Fibroblast of pulmonary artery (primary cell): ENCODE measurements at regions not wholly inside any gene's neighbourhood (a gene's known extent, or its start where the extent isn't known, plus 50 kb on each side); places are given as distances from the start of the nearest gene placed in this dataset.

Experiments used
- DNase-seq: peaks from one replicate; pipeline ENCODE4 v3.0.0-alpha.2; 2010; ENCODE audit warnings: low read depth
- H3K4me3 ChIP-seq: replicated peaks from 2 replicates; pipeline ENCODE4 v1.5.1; 2011; ENCODE audit warnings: low read depth, mild to moderate bottlenecking, control low read depth, low read length, moderate library complexity
- TF ChIP-seq, protein P1 (sequence below): IDR thresholded peaks from 2 replicates; pipeline ENCODE4 v1.5.1; 2011; ENCODE audit warnings: mild to moderate bottlenecking, control low read depth, low read length, inconsistent platforms; ENCODE audit errors: missing control alignments

DNA sequence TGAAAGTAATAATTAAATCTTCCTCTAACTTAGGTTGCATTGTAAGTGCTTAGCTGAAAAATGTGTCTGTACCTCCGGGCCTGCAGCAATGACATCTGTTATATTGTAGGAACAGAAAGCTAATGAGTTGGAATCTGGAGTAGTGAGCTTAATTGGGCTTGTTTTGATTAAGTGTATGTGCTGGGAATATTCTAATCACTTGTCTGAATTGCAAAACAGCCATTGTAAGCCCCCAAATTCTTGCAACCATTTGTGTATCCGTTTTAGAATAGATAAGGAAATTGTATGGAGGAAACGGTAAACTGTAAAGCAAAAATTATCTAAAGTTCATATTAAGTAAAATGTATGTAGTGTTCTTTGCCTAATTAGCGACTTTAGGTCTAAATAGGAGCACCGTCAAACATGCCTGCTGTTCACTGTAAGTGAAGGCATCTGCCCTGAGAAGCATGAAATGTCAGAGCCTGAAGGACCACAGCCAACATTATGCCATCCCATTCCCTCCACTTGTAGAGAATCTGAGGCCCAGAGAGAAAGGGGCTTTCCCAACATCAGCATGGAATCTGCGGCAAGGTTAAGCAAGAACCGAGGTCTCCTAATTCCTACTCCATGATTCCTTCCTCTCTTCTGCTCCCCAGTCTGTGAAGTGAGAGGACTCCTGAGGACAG is 466.4 kb downstream of the TDRD15 start:
- DNase-seq: no peak
- H3K4me3 ChIP-seq: no peak overlapping the region
- TF ChIP-seq, protein P1, sequence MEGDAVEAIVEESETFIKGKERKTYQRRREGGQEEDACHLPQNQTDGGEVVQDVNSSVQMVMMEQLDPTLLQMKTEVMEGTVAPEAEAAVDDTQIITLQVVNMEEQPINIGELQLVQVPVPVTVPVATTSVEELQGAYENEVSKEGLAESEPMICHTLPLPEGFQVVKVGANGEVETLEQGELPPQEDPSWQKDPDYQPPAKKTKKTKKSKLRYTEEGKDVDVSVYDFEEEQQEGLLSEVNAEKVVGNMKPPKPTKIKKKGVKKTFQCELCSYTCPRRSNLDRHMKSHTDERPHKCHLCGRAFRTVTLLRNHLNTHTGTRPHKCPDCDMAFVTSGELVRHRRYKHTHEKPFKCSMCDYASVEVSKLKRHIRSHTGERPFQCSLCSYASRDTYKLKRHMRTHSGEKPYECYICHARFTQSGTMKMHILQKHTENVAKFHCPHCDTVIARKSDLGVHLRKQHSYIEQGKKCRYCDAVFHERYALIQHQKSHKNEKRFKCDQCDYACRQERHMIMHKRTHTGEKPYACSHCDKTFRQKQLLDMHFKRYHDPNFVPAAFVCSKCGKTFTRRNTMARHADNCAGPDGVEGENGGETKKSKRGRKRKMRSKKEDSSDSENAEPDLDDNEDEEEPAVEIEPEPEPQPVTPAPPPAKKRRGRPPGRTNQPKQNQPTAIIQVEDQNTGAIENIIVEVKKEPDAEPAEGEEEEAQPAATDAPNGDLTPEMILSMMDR: no peak

DNA sequence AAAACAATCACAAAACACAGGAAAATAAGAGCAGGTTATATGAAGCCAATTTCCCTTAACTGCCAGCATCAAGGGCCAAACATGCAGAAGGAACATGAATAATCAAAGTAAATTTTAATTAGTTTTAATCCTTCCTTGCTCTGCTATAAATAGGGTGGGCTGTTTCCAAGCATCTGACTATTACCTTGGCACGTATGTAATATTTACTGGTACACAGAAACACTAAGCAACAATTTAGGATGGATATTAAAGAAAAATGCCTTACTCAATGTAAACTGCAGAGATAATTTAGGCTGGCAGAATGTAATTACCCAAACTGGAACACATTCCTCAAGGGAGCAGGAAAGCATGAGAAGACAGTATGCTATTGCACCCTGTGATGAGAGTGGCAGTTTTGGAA is 468.2 kb downstream of the TDRD15 start:
- TF ChIP-seq, protein P1: no peak
- no peak for DNase-seq

DNA sequence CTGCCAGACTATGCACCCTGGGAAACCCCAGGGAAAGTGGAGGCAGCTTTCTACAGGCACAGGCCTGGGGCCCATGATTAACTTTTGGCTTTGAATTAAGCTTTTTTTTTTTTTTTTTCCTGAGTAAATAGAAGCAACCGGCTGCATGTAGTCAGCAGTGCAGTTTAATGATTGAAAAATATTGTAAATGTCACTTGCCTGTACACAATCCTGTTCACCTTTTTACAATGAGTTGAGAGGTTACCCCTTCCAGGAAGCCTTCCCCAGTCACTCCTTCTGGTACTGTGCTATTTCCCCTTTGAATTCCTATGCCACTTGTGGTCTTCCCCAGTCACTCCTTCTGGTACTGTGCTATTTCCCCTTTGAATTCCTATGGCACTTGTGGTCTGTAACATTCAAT is 475.6 kb downstream of the TDRD15 start:
- DNase-seq: no peak
- no peak overlapping the region for H3K4me3 ChIP-seq
- TF ChIP-seq, protein P1: no peak

More for the DNA sequence above, 468.2 kb downstream of the TDRD15 start:
- H3K4me3 ChIP-seq: no peak overlapping the region

DNA sequence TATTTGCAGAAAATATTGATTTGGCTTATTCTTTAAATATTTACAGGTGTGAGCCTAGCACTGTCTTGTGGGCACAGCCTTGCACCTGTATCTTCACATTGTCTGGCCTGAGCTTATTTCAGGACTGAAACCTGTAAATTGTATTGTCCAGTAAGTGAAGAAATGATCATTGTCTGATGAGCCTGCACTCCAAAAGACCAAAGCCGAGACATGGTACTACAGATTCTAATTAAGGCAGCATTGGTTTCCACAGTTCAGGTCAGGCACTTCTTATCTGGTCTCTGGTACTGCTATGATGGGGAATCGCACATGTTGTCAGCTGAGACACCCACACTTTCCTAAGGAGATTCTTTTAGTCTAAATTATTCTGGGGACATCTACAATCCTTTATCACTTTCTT is 479.0 kb downstream of the TDRD15 start:
- no peak overlapping the region for H3K4me3 ChIP-seq
- TF ChIP-seq, protein P1: no peak
- DNase-seq: no peak

DNA sequence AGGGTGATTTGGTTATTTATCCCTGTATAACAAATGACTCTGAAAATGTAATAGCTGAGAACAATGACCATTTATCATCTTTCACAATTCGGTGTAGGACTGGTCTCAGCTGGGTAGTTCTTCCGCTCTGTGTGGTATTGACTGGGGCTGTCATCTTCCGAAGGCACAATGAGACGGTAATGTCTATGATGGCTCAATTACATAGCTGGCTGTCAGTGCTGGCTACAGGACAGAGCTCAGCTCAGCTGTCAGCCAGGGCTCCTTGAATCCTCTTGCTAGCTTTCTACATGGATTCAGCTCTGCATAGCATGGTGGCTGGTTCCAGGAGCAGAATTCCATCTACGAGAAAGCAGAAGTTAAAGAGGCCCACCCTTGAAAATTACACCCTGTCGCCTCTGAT is 483.8 kb downstream of the TDRD15 start:
- TF ChIP-seq, protein P1: no peak
- DNase-seq: no peak
- no peak overlapping the region for H3K4me3 ChIP-seq

DNA sequence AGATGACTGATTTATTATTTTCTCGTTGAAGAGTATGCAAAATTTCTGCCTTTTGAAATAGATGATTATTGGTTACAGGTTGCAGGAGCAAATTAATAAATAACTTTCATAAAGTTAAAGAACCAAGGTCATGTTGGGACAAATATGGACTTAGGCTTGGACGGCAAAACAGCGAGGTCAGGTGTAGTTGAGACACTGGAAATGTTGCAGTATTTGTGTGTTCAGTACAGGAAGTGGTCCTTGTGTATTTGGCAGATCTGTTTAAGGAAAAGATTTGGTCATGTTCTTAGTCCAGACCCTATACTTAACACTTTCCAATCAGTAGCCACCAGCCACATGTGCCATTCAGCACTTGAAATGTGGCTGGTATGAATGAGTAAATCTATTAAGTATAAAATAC is 486.5 kb downstream of the TDRD15 start:
- H3K4me3 ChIP-seq: no peak overlapping the region
- no peak for DNase-seq
- TF ChIP-seq, protein P1: no peak

DNA sequence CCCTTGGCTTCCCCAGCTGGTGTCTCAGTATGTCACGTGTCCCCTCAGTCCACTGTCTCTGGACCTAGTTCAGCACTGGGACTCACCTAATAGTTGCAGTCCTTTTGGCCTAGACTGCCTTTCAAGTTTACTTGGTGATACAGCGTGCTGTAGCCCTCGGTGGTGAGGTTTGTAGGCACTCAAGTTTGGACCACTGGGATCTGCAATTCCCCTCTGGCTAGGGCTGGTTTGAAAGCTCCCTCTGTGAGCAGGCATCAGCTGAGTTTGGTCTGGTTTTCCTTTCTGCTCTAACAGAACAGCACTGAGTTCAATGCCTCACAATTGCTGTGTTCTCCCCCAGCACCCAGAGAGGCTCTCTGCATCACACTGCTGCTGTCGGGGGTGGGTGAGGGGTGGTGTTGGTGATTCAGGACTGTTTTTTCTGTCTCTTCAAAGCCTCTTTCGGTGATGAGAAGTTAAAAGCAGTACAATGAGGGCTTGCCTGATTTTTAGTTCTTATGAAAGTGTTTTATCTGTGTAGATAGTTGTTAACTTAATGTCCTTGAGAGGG is 494.2 kb downstream of the TDRD15 start:
- TF ChIP-seq, protein P1: no peak
- H3K4me3 ChIP-seq: no peak overlapping the region
- no peak for DNase-seq
